Common myeloid progenitor, CD34-positive (primary cell): ENCODE measurements at regions not wholly inside any gene's neighbourhood (a gene's known extent, or its start where the extent isn't known, plus 50 kb on each side); places are given as distances from the start of the nearest gene placed in this dataset.
"Not testable (repeated sequence)": the region's sequence is repeated elsewhere in the genome, so short reads cannot be mapped to it uniquely, and the experiment has no call there.

Experiments used
- CTCF ChIA-PET: fragments of 350-600 bp; sonication (Branson Sonifier 250); formaldehyde crosslinking; loops from one replicate; lab custom pipeline; 2021; ENCODE audit warnings: antibody characterized with exemption; lab: Charles Lee
- POLR2A ChIA-PET: fragments of 350-600 bp; sonication (Branson Sonifier 250); formaldehyde crosslinking; loops from one replicate; lab custom pipeline; 2021; ENCODE audit warnings: antibody characterized with exemption; lab: Charles Lee
- DNase-seq, 3 donors: peaks; one replicate each; pipeline versions ENCODE4 v3.0.0 to v3.0.0-alpha.2; 2013
- H3K27ac ChIP-seq, 2 experiments: 1 replicate in 1 of 2; 2 replicates in 1 of 2; pipeline ENCODE4 v1.7.0; 2013; ENCODE audit warnings: inconsistent platforms in 2 of 2, low read length in 2 of 2, mild to moderate bottlenecking in 2 of 2, low read depth in 1 of 2, moderate library complexity in 1 of 2; ENCODE audit not compliant: severe bottlenecking in 2 of 2, insufficient read depth in 1 of 2, poor library complexity in 1 of 2
- H3K27me3 ChIP-seq, 5 experiments: replicated peaks in 2 of 5; 1 replicate in 3 of 5; 2 replicates in 2 of 5; pipeline versions ENCODE4 v1.6.1 to v1.7.0; 2013; ENCODE audit warnings: low read length in 4 of 5, mild to moderate bottlenecking in 2 of 5, moderate library complexity in 2 of 5, inconsistent platforms in 1 of 5; ENCODE audit not compliant: insufficient read depth in 5 of 5, control insufficient read depth in 4 of 5
- H3K36me3 ChIP-seq, 4 experiments: 1 replicate in 2 of 4; 2 replicates in 2 of 4; pipeline versions ENCODE4 v1.6.1 to v1.7.0; 2013; ENCODE audit warnings: low read length in 3 of 4, control low read depth in 1 of 4, mild to moderate bottlenecking in 1 of 4; ENCODE audit not compliant: control insufficient read depth in 4 of 4, insufficient read depth in 4 of 4
- H3K4me1 ChIP-seq, 4 experiments: 1 replicate in 3 of 4; 2 replicates in 1 of 4; pipeline versions ENCODE4 v1.6.1 to v1.7.1; 2013; ENCODE audit warnings: low read length in 3 of 4, mild to moderate bottlenecking in 3 of 4, control low read depth in 1 of 4, inconsistent platforms in 1 of 4, moderate library complexity in 1 of 4; ENCODE audit not compliant: control insufficient read depth in 4 of 4, insufficient read depth in 4 of 4; ENCODE audit errors: control extremely low read depth in 1 of 4
- H3K4me3 ChIP-seq, 7 experiments: 1 replicate in 4 of 7; 2 replicates in 3 of 7; pipeline versions ENCODE4 v1.5.1 to v1.7.0; 2013; ENCODE audit warnings: mild to moderate bottlenecking in 7 of 7, low read length in 6 of 7, moderate library complexity in 6 of 7, inconsistent platforms in 2 of 7, low read depth in 2 of 7, control low read depth in 1 of 7; ENCODE audit not compliant: insufficient read depth in 4 of 7, control insufficient read depth in 1 of 7; ENCODE audit errors: extremely low read depth in 1 of 7
- H3K9me3 ChIP-seq, 5 experiments: 1 replicate in 4 of 5; 2 replicates in 1 of 5; pipeline versions ENCODE4 v1.6.1 to v1.7.1; 2013; ENCODE audit warnings: low read length in 4 of 5, mild to moderate bottlenecking in 2 of 5, inconsistent platforms in 1 of 5, low read depth in 1 of 5, moderate library complexity in 1 of 5; ENCODE audit not compliant: control insufficient read depth in 4 of 5, insufficient read depth in 2 of 5; ENCODE audit errors: control extremely low read depth in 1 of 5
- WGBS: methylation state at CpG from one replicate; pipeline ENCODE4 v1.1.5; 2013; ENCODE audit not compliant: insufficient coverage; 5-methylcytosine and 5-hydroxymethylcytosine counted together

- H3K4me3 ChIP-seq, H3K36me3 ChIP-seq, H3K27me3 ChIP-seq, POLR2A ChIA-PET, DNase-seq, H3K4me1 ChIP-seq, CTCF ChIA-PET, H3K27ac ChIP-seq: not testable (repeated sequence)
- peaks cover 0 to 14% (median 7%) of the 10 kb centered on the region in 5 experiments for H3K9me3 ChIP-seq
- 95% methylated on average over 4 of the region's 7 CpGs for WGBS
These were observed 157.9 kb downstream of the RAMP3 start for GRCh38 chr7:45315512-45315911.

GRCh38 chr7:45324683-45325237 lies 167.2 kb downstream of the RAMP3 start:
- Histone ChIP-seq H3K27ac (no peak overlapping the region), H3K4me3 (no peak overlapping the region), H3K9me3 (peaks cover 0 to 1% (median 0%) of the 10 kb centered on the region in 5 experiments), H3K27me3 (no peaks in the 10 kb centered on the region), H3K4me1 (peaks cover 0 to 4% (median 0%) of the 10 kb centered on the region in 4 experiments), H3K36me3 (no peaks in the 10 kb centered on the region)
- ChIA-PET CTCF (no interaction called here), POLR2A (no interaction called here)
- no peak for DNase-seq
- 100% methylated on average over 2 of the region's 4 CpGs for WGBS

GRCh38 chr7:45325378-45325777 lies 167.8 kb downstream of the RAMP3 start:
- DNase-seq, result no peak
- H3K36me3 ChIP-seq, result no peaks in the 10 kb centered on the region
- ChIA-PET POLR2A (no interaction called here), CTCF (no interaction called here)
- peaks cover 0 to 1% (median 0%) of the 10 kb centered on the region in 5 experiments for H3K9me3 ChIP-seq
- H3K27ac ChIP-seq, result no peak overlapping the region
- H3K4me3 ChIP-seq, result no peak overlapping the region
- no peaks in the 10 kb centered on the region for H3K27me3 ChIP-seq
- WGBS, result 75% methylated on average over 2 of the region's 3 CpGs
- H3K4me1 ChIP-seq, result peaks cover 0 to 4% (median 0%) of the 10 kb centered on the region in 4 experiments

- CTCF ChIA-PET, result interaction anchor here (0.5 kb wide), 1 partner anchor 433 kb away, joined by 3 read pairs; no protein-coding TSS in a partner anchor
These were observed 170.9 kb downstream of the RAMP3 start for GRCh38 chr7:45328403-45328981.

GRCh38 chr7:45331563-45331962 lies 174.0 kb downstream of the RAMP3 start:
- Histone ChIP-seq H3K4me1 (peaks cover 0 to 4% (median 0%) of the 10 kb centered on the region in 4 experiments), H3K36me3 (no peaks in the 10 kb centered on the region), H3K4me3 (no peak overlapping the region), H3K9me3 (peaks cover 0 to 13% (median 3%) of the 10 kb centered on the region in 5 experiments), H3K27ac (no peak overlapping the region), H3K27me3 (no peaks in the 10 kb centered on the region)
- ChIA-PET CTCF (no interaction called here), POLR2A (no interaction called here)
- no CpG with 5 or more reads among the region's 1 CpG for WGBS
- DNase-seq, result no peak

More at GRCh38 chr7:45328403-45328981, 170.9 kb downstream of the RAMP3 start:
- Histone ChIP-seq H3K9me3 (peaks cover 0 to 9% (median 5%) of the 10 kb centered on the region in 5 experiments), H3K4me3 (no peak overlapping the region), H3K4me1 (peaks cover 0 to 4% (median 0%) of the 10 kb centered on the region in 4 experiments), H3K36me3 (no peaks in the 10 kb centered on the region), H3K27me3 (no peaks in the 10 kb centered on the region), H3K27ac (no peak overlapping the region)
- WGBS, result 69% methylated on average over 3 of the region's 5 CpGs
- POLR2A ChIA-PET, result no interaction called here
- no peak for DNase-seq

- H3K27me3 ChIP-seq, H3K36me3 ChIP-seq, H3K4me1 ChIP-seq, H3K4me3 ChIP-seq, CTCF ChIA-PET, DNase-seq, H3K27ac ChIP-seq, POLR2A ChIA-PET: not testable (repeated sequence)
- 84% methylated on average over 2 of the region's 2 CpGs for WGBS
- peaks cover 0 to 13% (median 3%) of the 10 kb centered on the region in 5 experiments for H3K9me3 ChIP-seq
These were observed 177.4 kb downstream of the RAMP3 start for GRCh38 chr7:45335024-45335423.

GRCh38 chr7:45342236-45342635 lies 184.6 kb downstream of the RAMP3 start:
- Histone ChIP-seq H3K27me3 (peaks cover 0 to 3% (median 0%) of the 10 kb centered on the region in 5 experiments), H3K9me3 (no peaks in the 10 kb centered on the region), H3K27ac (no peak overlapping the region), H3K4me1 (no peaks in the 10 kb centered on the region), H3K4me3 (no peak overlapping the region), H3K36me3 (no peaks in the 10 kb centered on the region)
- WGBS, result 76% methylated on average over 3 of the region's 5 CpGs
- no peak for DNase-seq
- POLR2A ChIA-PET, result no interaction called here
- CTCF ChIA-PET, result no interaction called here
